ENCODE measurements at regions not wholly inside any gene's neighbourhood (a gene's known extent, or its start where the extent isn't known, plus 50 kb on each side); places are given as distances from the start of the nearest gene placed in this dataset.

DNA sequence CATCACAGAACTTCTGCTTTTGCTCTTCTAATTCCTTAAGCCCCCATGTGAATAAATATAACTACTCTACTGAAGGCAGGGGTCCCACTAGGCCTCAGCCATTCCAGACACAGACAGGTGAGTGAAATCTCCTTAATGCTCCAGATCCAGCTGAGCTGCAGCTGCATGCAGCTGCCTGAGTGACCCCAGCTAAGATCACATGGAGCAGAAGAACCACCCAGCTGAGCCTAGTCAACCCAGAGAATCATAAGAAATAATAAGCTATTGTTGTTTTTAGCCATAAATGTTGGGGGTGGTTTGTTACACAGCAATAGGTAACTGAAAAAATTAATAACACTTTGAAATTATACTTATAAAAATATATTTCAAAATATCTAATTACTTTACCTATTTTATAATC lies 220.3 kb downstream of the SIPA1L2 start:
- TF ChIP-seq CTCF (IDR thresholded peaks at IDR 0.05): no peak

GRCh38 chr1:232407120-232407519 lies 222.8 kb downstream of the SIPA1L2 start:
- no peak for TF ChIP-seq CTCF (IDR thresholded peaks at IDR 0.05)

- TF ChIP-seq CTCF (IDR thresholded peaks at IDR 0.05): no peak
Observed at GRCh38 chr1:232405781-232406180, 224.2 kb downstream of the SIPA1L2 start.

DNA sequence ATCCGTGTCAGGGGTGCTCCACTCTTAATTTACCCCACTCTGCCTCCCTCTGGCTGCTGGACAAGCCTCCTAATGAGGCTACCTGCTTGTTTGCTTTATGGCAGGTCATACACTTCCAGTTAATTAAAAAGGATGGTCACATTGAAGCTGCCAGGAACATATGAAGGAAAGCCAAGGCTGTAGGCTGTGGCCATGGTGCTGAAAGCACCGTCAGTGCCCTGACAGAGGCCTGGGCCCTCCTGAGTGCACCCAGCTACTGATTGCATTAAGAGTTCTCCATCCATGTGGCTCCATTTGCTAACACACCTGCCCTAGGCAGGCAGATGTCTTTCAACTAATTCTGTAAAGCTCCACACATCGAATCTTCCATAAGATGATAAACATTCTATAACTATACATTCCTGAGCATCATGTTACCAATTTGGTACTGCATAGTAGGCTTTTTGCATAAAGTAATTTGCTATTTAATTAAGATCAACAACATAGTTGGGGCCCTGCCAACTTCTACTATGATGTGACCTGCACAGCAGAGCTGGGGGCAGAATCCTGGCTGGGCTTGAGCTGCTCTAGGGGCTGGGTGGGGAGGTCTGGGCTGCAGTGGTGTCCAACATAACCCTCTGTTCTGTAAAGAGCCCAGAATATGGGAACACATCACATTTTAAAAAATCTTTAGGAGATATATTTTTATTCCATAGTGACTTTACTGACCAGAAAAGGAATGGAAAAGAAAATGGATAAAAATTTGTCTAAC lies 224.8 kb downstream of the SIPA1L2 start:
- no peak for TF ChIP-seq CTCF (IDR thresholded peaks at IDR 0.05)

- no peak for TF ChIP-seq CTCF (IDR thresholded peaks at IDR 0.05)
Observed at GRCh38 chr1:232404227-232404626, 225.7 kb downstream of the SIPA1L2 start.

- TF ChIP-seq CTCF (IDR thresholded peaks at IDR 0.05): no peak
Observed at GRCh38 chr1:232403017-232403714, 226.8 kb downstream of the SIPA1L2 start.

- TF ChIP-seq CTCF (IDR thresholded peaks at IDR 0.05): no peak
Observed at GRCh38 chr1:232398823-232399222, 231.1 kb downstream of the SIPA1L2 start.

Data from LNCAP (cell line).